ENCODE measurements at regions not wholly inside any gene's neighbourhood (a gene's known extent, or its start where the extent isn't known, plus 50 kb on each side); places are given as distances from the start of the nearest gene placed in this dataset.

- no peak overlapping the region for H3K4me3 ChIP-seq
- no peaks in the 10 kb centered on the region for H3K9me3 ChIP-seq
- H3K4me1 ChIP-seq = no peaks in the 10 kb centered on the region
- TF ChIP-seq POLR2A (IDR thresholded peaks at IDR 0.05) = no peak
- no peak for TF ChIP-seq CTCF (IDR thresholded peaks at IDR 0.05)
- no peaks in the 10 kb centered on the region for H3K36me3 ChIP-seq
- no peaks in the 10 kb centered on the region for H3K27me3 ChIP-seq
- no peak for DNase-seq
- H3K27ac ChIP-seq = no peak overlapping the region
- intact Hi-C loops (cut with DNase I; ENCODE audit: low total_unique reads) = no loop called here
Measured at GRCh38 chr4:188578657-188579056, 439.4 kb downstream of the TRIML1 start.

GRCh38 chr4:188596021-188596420 lies 456.8 kb downstream of the TRIML1 start:
- no peak for DNase-seq
- no peak overlapping the region for H3K27ac ChIP-seq
- no peaks in the 10 kb centered on the region for H3K9me3 ChIP-seq
- no peaks in the 10 kb centered on the region for H3K27me3 ChIP-seq
- H3K4me1 ChIP-seq = no peaks in the 10 kb centered on the region
- intact Hi-C loops (cut with DNase I; ENCODE audit: low total_unique reads) = no loop called here
- no peaks in the 10 kb centered on the region for H3K36me3 ChIP-seq
- TF ChIP-seq CTCF (IDR thresholded peaks at IDR 0.05) (no peak), POLR2A (IDR thresholded peaks at IDR 0.05) (no peak)
- H3K4me3 ChIP-seq = no peak overlapping the region

GRCh38 chr4:188603646-188604045 lies 464.4 kb downstream of the TRIML1 start:
- intact Hi-C loops (cut with DNase I; ENCODE audit: low total_unique reads) = no loop called here
- no peaks in the 10 kb centered on the region for H3K27me3 ChIP-seq
- no peaks in the 10 kb centered on the region for H3K36me3 ChIP-seq
- TF ChIP-seq CTCF (IDR thresholded peaks at IDR 0.05) (no peak), POLR2A (IDR thresholded peaks at IDR 0.05) (no peak)
- H3K27ac ChIP-seq = no peak overlapping the region
- H3K4me3 ChIP-seq = no peak overlapping the region
- DNase-seq = no peak
- H3K4me1 ChIP-seq = no peaks in the 10 kb centered on the region
- H3K9me3 ChIP-seq = no peaks in the 10 kb centered on the region

- no peak overlapping the region for H3K27ac ChIP-seq
- H3K36me3 ChIP-seq = no peaks in the 10 kb centered on the region
- H3K4me1 ChIP-seq = no peaks in the 10 kb centered on the region
- H3K9me3 ChIP-seq = no peaks in the 10 kb centered on the region
- no peak overlapping the region for H3K4me3 ChIP-seq
- intact Hi-C loops (cut with DNase I; ENCODE audit: low total_unique reads) = no loop called here
- H3K27me3 ChIP-seq = no peaks in the 10 kb centered on the region
- no peak for TF ChIP-seq POLR2A (IDR thresholded peaks at IDR 0.05)
- no peak for TF ChIP-seq CTCF (IDR thresholded peaks at IDR 0.05)
- no peak for DNase-seq
Measured at GRCh38 chr4:188606635-188607034, 467.4 kb downstream of the TRIML1 start.

GRCh38 chr4:188611143-188611542 lies 471.9 kb downstream of the TRIML1 start:
- intact Hi-C loops (cut with DNase I; ENCODE audit: low total_unique reads) = no loop called here
- Histone ChIP-seq H3K9me3 (no peaks in the 10 kb centered on the region), H3K36me3 (no peaks in the 10 kb centered on the region), H3K27ac (no peak overlapping the region), H3K4me3 (no peak overlapping the region), H3K27me3 (no peaks in the 10 kb centered on the region), H3K4me1 (no peaks in the 10 kb centered on the region)
- no peak for DNase-seq
- no peak for TF ChIP-seq POLR2A (IDR thresholded peaks at IDR 0.05)
- no peak for TF ChIP-seq CTCF (IDR thresholded peaks at IDR 0.05)
